PFSK-1 (cell line): ENCODE measurements at regions not wholly inside any gene's neighbourhood (a gene's known extent, or its start where the extent isn't known, plus 50 kb on each side); places are given as distances from the start of the nearest gene placed in this dataset.

Source experiments
- FOXP2 ChIP-seq: optimal IDR thresholded peaks from 2 replicates; pipeline ENCODE3; 2011; ENCODE audit warnings: borderline replicate concordance, control low read depth, inconsistent platforms; ENCODE audit not compliant: insufficient read depth; ENCODE audit errors: extremely low read length, extremely low read depth
- POLR2AphosphoS5 ChIP-seq: IDR thresholded peaks from 2 replicates; pipeline ENCODE4 v1.6.1; 2012; ENCODE audit warnings: low read depth, mild to moderate bottlenecking, control low read depth, low read length, moderate library complexity
- REST ChIP-seq, 2 experiments: IDR thresholded peaks; 2 replicates each; pipeline versions ENCODE4 v1.6.1 to v1.8.0; 2011 to 2012; ENCODE audit warnings: low read depth in 2 of 2, low read length in 2 of 2, control low read depth in 1 of 2, inconsistent platforms in 1 of 2, mild to moderate bottlenecking in 1 of 2, moderate library complexity in 1 of 2; ENCODE audit not compliant: insufficient read depth in 1 of 2
- SIN3A ChIP-seq: IDR thresholded peaks from 2 replicates; pipeline ENCODE4 v1.6.1; 2012; ENCODE audit warnings: mild to moderate bottlenecking, low read length, moderate library complexity, borderline replicate concordance; ENCODE audit not compliant: insufficient read depth
- TAF1 ChIP-seq: IDR thresholded peaks from 2 replicates; pipeline ENCODE4 v1.6.1; 2012; ENCODE audit warnings: low read length, control low read depth, borderline replicate concordance; ENCODE audit not compliant: insufficient read depth

DNA sequence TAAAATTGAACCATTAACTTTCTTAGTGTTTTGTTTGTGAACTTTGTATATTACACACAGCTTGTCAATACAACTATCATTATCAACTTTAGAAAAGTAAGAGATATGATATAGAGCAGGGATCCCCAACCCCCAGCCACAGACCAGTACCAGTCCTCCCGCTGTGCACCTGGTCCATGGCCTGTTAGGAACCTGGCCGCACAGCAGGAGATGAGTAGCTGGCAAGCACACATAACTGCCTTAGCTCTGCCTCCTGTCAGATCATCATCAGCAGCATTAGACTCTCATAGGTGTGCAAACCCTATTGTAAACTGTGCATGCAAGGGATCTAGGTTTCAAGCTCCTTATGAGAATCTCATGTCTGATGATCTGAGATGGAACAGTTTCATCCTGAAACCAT, 491.0 kb upstream of the NXPH2 start:
- TF ChIP-seq SIN3A = no peak
- TF ChIP-seq REST (IDR thresholded peaks at IDR 0.05; ENCODE audit: insufficient read depth in 1 of 2, low read depth in 2 of 2, low read length in 2 of 2) = no peak
- no peak for TF ChIP-seq POLR2AphosphoS5
- no peak for TF ChIP-seq TAF1
- TF ChIP-seq FOXP2 = no peak
